Neural cell (in vitro differentiated cells): ENCODE measurements at regions not wholly inside any gene's neighbourhood (a gene's known extent, or its start where the extent isn't known, plus 50 kb on each side); places are given as distances from the start of the nearest gene placed in this dataset.
"Not testable (repeated sequence)": the region's sequence is repeated elsewhere in the genome, so short reads cannot be mapped to it uniquely, and the experiment has no call there.

Experiments used
- H2AFZ ChIP-seq: fragments of 200-600, 300-800 bp; sonication (generic), shearing (Covaris generic); 2 replicates; pipeline ENCODE4 v1.6.0; 2014; ENCODE audit warnings: low read depth, mild to moderate bottlenecking, antibody characterized with exemption, low read length, moderate library complexity
- H3F3A ChIP-seq: fragments of 200-600 bp; shearing (Covaris generic); 2 replicates; pipeline ENCODE4 v1.6.1; 2016; ENCODE audit warnings: mild to moderate bottlenecking, moderate library complexity, mixed read lengths, antibody characterized with exemption, low read length; ENCODE audit not compliant: insufficient read depth, poor library complexity, severe bottlenecking
- H3K27ac ChIP-seq: fragments of 200-600, 300-800 bp; sonication (generic), shearing (Covaris generic); 2 replicates; pipeline ENCODE4 v1.5.1; 2014; ENCODE audit warnings: mild to moderate bottlenecking, low read length, moderate library complexity
- H3K27me3 ChIP-seq: fragments of 300-800, 200-600 bp; sonication (generic), shearing (Covaris generic); 2 replicates; pipeline ENCODE4 v1.6.0; 2014; ENCODE audit warnings: mild to moderate bottlenecking, low read depth, low read length, moderate library complexity; ENCODE audit not compliant: insufficient read depth
- H3K36me3 ChIP-seq: fragments of 300-800, 200-600 bp; sonication (generic), shearing (Covaris generic); 2 replicates; pipeline ENCODE4 v1.5.1; 2014; ENCODE audit warnings: mild to moderate bottlenecking, antibody characterized with exemption, low read length, moderate library complexity; ENCODE audit not compliant: insufficient read depth
- H3K4me2 ChIP-seq: fragments of 300-800, 200-600 bp; sonication (generic), shearing (Covaris generic); 2 replicates; pipeline ENCODE4 v1.6.0; 2014; ENCODE audit warnings: mild to moderate bottlenecking, low read length
- H3K4me3 ChIP-seq: fragments of 300-800, 200-600 bp; sonication (generic), shearing (Covaris generic); 2 replicates; pipeline ENCODE4 v1.5.1; 2014; ENCODE audit warnings: mild to moderate bottlenecking, low read length, moderate library complexity
- H3K79me2 ChIP-seq: fragments of 200-600 bp; shearing (Covaris generic); replicated peaks from 2 replicates; pipeline ENCODE4 v1.6.0; 2014; ENCODE audit warnings: mild to moderate bottlenecking, low read length, moderate library complexity; ENCODE audit not compliant: insufficient read depth
- H3K9ac ChIP-seq: fragments of 300-800, 200-600 bp; sonication (generic), shearing (Covaris generic); 2 replicates; pipeline ENCODE4 v1.6.1; 2016; ENCODE audit warnings: mild to moderate bottlenecking, low read length, mixed read lengths
- H3K9me2 ChIP-seq: fragments of 200-600 bp; shearing (Covaris generic); 2 replicates; pipeline ENCODE4 v1.6.1; 2016; ENCODE audit warnings: mild to moderate bottlenecking, low read length, mixed read lengths; ENCODE audit not compliant: insufficient read depth
- H3K9me3 ChIP-seq: fragments of 200-600, 300-800 bp; sonication (generic), shearing (Covaris generic); 2 replicates; pipeline ENCODE4 v1.6.1; 2016; ENCODE audit warnings: mild to moderate bottlenecking, mixed run types, low read length, moderate library complexity, mixed read lengths
- H4K20me1 ChIP-seq: fragments of 200-600 bp; shearing (Covaris generic); 2 replicates; pipeline ENCODE4 v1.6.1; 2016; ENCODE audit warnings: mild to moderate bottlenecking, mixed run types; ENCODE audit not compliant: insufficient read depth
- CTCF ChIP-seq: fragments of 450-650 bp; IDR thresholded peaks from 2 replicates; pipeline ENCODE4 v1.5.1; 2014; ENCODE audit warnings: antibody characterized with exemption, mild to moderate bottlenecking, moderate library complexity; ENCODE audit not compliant: poor library complexity, severe bottlenecking
- EZH2 ChIP-seq: fragments of 200-600, 300-800 bp; shearing (Covaris generic), sonication (generic); IDR thresholded peaks from 2 replicates; pipeline ENCODE4 v1.6.1; 2014; ENCODE audit warnings: antibody characterized with exemption, low read length, borderline replicate concordance, mild to moderate bottlenecking; ENCODE audit not compliant: insufficient read depth, poor library complexity, severe bottlenecking
- MXI1 ChIP-seq: fragments of 450-650 bp; conservative IDR thresholded peaks from 2 replicates; pipeline ENCODE4 v1.6.1; 2014; ENCODE audit warnings: antibody characterized with exemption, mild to moderate bottlenecking; ENCODE audit not compliant: poor library complexity, severe bottlenecking
- POLR2AphosphoS5 ChIP-seq: IDR thresholded peaks from 2 replicates; pipeline ENCODE4 v1.6.1; 2012
- RAD21 ChIP-seq: fragments of 450-650 bp; conservative IDR thresholded peaks from 2 replicates; pipeline ENCODE4 v1.6.1; 2014; ENCODE audit warnings: antibody characterized with exemption, mild to moderate bottlenecking, moderate library complexity
- REST ChIP-seq: IDR thresholded peaks from 2 replicates; pipeline ENCODE4 v1.6.1; 2012; ENCODE audit warnings: borderline replicate concordance
- SMC3 ChIP-seq: fragments of 450-650 bp; conservative IDR thresholded peaks from 2 replicates; pipeline ENCODE4 v1.6.1; 2014; ENCODE audit warnings: antibody characterized with exemption, mild to moderate bottlenecking, moderate library complexity; ENCODE audit not compliant: poor library complexity
- TAF1 ChIP-seq: IDR thresholded peaks from 2 replicates; pipeline ENCODE4 v1.6.1; 2012; ENCODE audit warnings: low read depth

- H3K4me2 ChIP-seq, H3K9me3 ChIP-seq, H3K4me3 ChIP-seq, H3K9ac ChIP-seq, H3K27ac ChIP-seq, H3K9me2 ChIP-seq, H3F3A ChIP-seq, H3K79me2 ChIP-seq, H3K27me3 ChIP-seq, H4K20me1 ChIP-seq, H3K36me3 ChIP-seq, H2AFZ ChIP-seq: not testable (repeated sequence)
Observed at GRCh38 chr4:79674906-79675305, 266.9 kb upstream of the GK2 start.

- Histone ChIP-seq H3K4me2 (no peak overlapping the region), H2AFZ (no peak overlapping the region), H3K9ac (no peak overlapping the region), H3K27me3 (no peaks in the 10 kb centered on the region), H3K4me3 (no peak overlapping the region), H3K79me2 (no peaks in the 10 kb centered on the region), H3K36me3 (no peaks in the 10 kb centered on the region), H3K9me2 (no peaks in the 10 kb centered on the region), H3K9me3 (peaks cover 2% of the 10 kb centered on the region), H3K27ac (no peak overlapping the region), H3F3A (no peaks in the 10 kb centered on the region), H4K20me1 (no peaks in the 10 kb centered on the region)
- TF ChIP-seq MXI1 (no peak), SMC3 (no peak), CTCF (no peak), REST (no peak), POLR2AphosphoS5 (no peak), RAD21 (no peak), EZH2 (no peak)
Observed at GRCh38 chr4:79673898-79674297, 265.9 kb upstream of the GK2 start.

GRCh38 chr4:79673377-79673776 is 265.3 kb upstream of the GK2 start:
- peaks cover 2% of the 10 kb centered on the region for H3K9me3 ChIP-seq
- no peaks in the 10 kb centered on the region for H3K27me3 ChIP-seq
- H3K9ac ChIP-seq: no peak overlapping the region
- no peak overlapping the region for H3K4me2 ChIP-seq
- H3K36me3 ChIP-seq: no peaks in the 10 kb centered on the region
- H3K27ac ChIP-seq: no peak overlapping the region
- H4K20me1 ChIP-seq: no peaks in the 10 kb centered on the region
- H3K9me2 ChIP-seq: no peaks in the 10 kb centered on the region
- H2AFZ ChIP-seq: no peak overlapping the region
- no peaks in the 10 kb centered on the region for H3K79me2 ChIP-seq
- H3F3A ChIP-seq: no peaks in the 10 kb centered on the region
- no peak overlapping the region for H3K4me3 ChIP-seq
- TF ChIP-seq CTCF: no peak
- TF ChIP-seq TAF1: no peak
